ENCODE measurements at regions not wholly inside any gene's neighbourhood (a gene's known extent, or its start where the extent isn't known, plus 50 kb on each side); places are given as distances from the start of the nearest gene placed in this dataset.

DNA sequence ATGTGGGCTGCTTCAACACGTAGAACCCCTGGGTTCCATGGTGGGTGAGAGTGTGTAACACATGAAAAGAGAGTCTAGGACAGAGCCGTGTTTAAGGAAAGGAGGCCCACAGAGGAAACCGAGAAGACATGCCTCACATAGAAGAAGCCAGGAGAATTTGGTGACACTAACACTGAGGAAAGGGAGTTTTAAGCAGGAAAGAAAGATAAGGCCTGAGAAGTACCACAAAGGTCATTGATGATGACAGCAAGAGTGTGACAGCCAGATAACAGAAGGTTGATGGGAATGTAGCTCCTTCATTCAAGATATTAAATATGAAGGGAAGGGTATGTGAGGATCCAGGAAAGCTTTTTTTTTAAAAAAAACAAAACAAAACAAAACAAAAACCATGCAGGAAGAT lies 72.4 kb upstream of the SPRY4 start (continued):
- TF ChIP-seq, protein P1, sequence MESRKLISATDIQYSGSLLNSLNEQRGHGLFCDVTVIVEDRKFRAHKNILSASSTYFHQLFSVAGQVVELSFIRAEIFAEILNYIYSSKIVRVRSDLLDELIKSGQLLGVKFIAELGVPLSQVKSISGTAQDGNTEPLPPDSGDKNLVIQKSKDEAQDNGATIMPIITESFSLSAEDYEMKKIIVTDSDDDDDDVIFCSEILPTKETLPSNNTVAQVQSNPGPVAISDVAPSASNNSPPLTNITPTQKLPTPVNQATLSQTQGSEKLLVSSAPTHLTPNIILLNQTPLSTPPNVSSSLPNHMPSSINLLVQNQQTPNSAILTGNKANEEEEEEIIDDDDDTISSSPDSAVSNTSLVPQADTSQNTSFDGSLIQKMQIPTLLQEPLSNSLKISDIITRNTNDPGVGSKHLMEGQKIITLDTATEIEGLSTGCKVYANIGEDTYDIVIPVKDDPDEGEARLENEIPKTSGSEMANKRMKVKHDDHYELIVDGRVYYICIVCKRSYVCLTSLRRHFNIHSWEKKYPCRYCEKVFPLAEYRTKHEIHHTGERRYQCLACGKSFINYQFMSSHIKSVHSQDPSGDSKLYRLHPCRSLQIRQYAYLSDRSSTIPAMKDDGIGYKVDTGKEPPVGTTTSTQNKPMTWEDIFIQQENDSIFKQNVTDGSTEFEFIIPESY (CRISPR knock-in tag; IDR thresholded peaks at IDR 0.05) = no peak
- TF ChIP-seq SRSF3 (IDR thresholded peaks at IDR 0.05; ENCODE audit: insufficient read depth, low read length) (no peak), NCOR1 (IDR thresholded peaks at IDR 0.05) (peak; percentile 83), EP400 (IDR thresholded peaks at IDR 0.05) (no peak; the same call in 1 of the 2 replicates), NFIX (CRISPR knock-in tag; IDR thresholded peaks at IDR 0.05; ENCODE audit: low read depth) (no peak), TCF3 (CRISPR knock-in tag; IDR thresholded peaks at IDR 0.05) (peak; percentile 86), ZNF143 (CRISPR knock-in tag; IDR thresholded peaks at IDR 0.05) (no peak), KLF16 (IDR thresholded peaks at IDR 0.05) (peak; percentile 67), HNRNPH1 (optimal IDR thresholded peaks at IDR 0.05; ENCODE audit: low read depth, low read length) (no peak), MAFF (IDR thresholded peaks at IDR 0.05; ENCODE audit: low read length) (no peak), SAFB2 (IDR thresholded peaks at IDR 0.05; ENCODE audit: borderline replicate concordance, low read depth, low read length, severe bottlenecking) (no peak), KLF13 (tag; IDR thresholded peaks at IDR 0.05; ENCODE audit: borderline replicate concordance, low read depth) (no peak), JUN (IDR thresholded peaks at IDR 0.05; ENCODE audit: borderline replicate concordance, low read depth, low read length) (0 out of 2 replicates have a peak, but pooled peaks have one; percentile 15), JUN (CRISPR knock-in tag; IDR thresholded peaks at IDR 0.05; ENCODE audit: borderline replicate concordance) (no peak), KHSRP (IDR thresholded peaks at IDR 0.05) (no peak), ESRRB (CRISPR knock-in tag; IDR thresholded peaks at IDR 0.05; ENCODE audit: borderline replicate concordance) (no peak), ZNF324 (CRISPR knock-in tag; IDR thresholded peaks at IDR 0.05) (no peak), ZNF75A (CRISPR knock-in tag; IDR thresholded peaks at IDR 0.05) (no peak)
- TF ChIP-seq, protein P2, sequence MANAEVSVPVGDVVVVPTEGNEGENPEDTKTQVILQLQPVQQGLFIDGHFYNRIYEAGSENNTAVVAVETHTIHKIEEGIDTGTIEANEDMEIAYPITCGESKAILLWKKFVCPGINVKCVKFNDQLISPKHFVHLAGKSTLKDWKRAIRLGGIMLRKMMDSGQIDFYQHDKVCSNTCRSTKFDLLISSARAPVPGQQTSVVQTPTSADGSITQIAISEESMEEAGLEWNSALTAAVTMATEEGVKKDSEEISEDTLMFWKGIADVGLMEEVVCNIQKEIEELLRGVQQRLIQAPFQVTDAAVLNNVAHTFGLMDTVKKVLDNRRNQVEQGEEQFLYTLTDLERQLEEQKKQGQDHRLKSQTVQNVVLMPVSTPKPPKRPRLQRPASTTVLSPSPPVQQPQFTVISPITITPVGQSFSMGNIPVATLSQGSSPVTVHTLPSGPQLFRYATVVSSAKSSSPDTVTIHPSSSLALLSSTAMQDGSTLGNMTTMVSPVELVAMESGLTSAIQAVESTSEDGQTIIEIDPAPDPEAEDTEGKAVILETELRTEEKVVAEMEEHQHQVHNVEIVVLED (CRISPR knock-in tag; IDR thresholded peaks at IDR 0.05) = no peak
- TF ChIP-seq, protein P3, sequence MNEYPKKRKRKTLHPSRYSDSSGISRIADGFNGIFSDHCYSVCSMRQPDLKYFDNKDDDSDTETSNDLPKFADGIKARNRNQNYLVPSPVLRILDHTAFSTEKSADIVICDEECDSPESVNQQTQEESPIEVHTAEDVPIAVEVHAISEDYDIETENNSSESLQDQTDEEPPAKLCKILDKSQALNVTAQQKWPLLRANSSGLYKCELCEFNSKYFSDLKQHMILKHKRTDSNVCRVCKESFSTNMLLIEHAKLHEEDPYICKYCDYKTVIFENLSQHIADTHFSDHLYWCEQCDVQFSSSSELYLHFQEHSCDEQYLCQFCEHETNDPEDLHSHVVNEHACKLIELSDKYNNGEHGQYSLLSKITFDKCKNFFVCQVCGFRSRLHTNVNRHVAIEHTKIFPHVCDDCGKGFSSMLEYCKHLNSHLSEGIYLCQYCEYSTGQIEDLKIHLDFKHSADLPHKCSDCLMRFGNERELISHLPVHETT (CRISPR knock-in tag; conservative IDR thresholded peaks at IDR 0.05 in 1 of 2, IDR thresholded peaks at IDR 0.05 in 1 of 2) = no peak
- TF ChIP-seq, protein P4, sequence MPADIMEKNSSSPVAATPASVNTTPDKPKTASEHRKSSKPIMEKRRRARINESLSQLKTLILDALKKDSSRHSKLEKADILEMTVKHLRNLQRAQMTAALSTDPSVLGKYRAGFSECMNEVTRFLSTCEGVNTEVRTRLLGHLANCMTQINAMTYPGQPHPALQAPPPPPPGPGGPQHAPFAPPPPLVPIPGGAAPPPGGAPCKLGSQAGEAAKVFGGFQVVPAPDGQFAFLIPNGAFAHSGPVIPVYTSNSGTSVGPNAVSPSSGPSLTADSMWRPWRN (IDR thresholded peaks at IDR 0.05; ENCODE audit: low read depth) = peak; percentile 74
- TF ChIP-seq, protein P5, sequence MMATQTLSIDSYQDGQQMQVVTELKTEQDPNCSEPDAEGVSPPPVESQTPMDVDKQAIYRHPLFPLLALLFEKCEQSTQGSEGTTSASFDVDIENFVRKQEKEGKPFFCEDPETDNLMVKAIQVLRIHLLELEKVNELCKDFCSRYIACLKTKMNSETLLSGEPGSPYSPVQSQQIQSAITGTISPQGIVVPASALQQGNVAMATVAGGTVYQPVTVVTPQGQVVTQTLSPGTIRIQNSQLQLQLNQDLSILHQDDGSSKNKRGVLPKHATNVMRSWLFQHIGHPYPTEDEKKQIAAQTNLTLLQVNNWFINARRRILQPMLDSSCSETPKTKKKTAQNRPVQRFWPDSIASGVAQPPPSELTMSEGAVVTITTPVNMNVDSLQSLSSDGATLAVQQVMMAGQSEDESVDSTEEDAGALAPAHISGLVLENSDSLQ (IDR thresholded peaks at IDR 0.05) = peak; percentile 85

Measured in K562 (cell line).